Renal cortical epithelial cell (primary cell): ENCODE measurements at regions not wholly inside any gene's neighbourhood (a gene's known extent, or its start where the extent isn't known, plus 50 kb on each side); places are given as distances from the start of the nearest gene placed in this dataset.

Experiments
- DNase-seq: peaks from one replicate; pipeline ENCODE4 v3.0.0-alpha.2; 2011; ENCODE audit warnings: low read depth

DNA sequence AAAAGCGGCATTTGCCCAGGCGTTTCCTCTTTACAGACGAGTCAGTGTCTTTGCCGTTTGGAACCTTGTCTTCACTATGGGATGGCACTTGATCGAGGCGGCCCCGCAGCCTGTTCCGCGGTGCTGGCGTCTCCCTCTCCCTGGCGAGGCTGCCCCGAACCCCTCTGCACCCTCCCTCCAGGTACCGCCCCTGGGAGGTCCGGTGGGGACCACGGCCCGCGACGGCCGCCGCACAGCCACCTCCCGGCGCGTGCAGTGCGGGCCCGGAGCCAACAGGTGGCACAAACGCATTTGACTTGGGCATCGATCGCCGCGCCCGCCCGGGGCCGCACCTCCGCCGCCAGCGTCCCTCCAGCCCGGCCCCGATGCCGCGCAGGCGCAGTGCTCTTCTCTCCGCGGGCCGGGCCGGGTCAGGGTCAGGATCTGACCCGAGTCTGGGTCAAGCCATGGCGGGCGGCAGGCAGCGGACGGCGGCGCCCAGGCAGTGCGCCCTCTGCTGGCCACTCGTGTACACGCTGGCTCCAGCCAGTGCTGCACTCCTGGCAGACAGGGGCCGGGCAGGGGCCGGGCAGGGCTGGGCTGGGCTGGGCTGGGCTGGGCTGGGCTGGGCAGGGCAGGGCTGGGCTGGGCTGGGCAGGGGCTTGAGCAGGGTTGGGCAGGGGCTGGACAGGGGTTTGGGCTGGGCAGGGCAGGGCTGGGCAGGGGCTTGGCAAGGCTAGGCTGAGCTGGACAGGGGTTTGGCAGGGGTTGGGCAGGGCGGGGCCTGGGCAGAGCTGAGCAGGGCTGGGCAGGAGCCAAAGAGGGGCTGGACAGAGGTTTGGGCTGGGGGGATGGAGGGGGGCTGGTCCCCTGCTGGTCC is 155.8 kb upstream of the IRX4 start:
- no peak for DNase-seq

- DNase-seq, result no peak
Measured at GRCh38 chr5:2036885-2037284, 154.2 kb upstream of the IRX4 start.

DNA sequence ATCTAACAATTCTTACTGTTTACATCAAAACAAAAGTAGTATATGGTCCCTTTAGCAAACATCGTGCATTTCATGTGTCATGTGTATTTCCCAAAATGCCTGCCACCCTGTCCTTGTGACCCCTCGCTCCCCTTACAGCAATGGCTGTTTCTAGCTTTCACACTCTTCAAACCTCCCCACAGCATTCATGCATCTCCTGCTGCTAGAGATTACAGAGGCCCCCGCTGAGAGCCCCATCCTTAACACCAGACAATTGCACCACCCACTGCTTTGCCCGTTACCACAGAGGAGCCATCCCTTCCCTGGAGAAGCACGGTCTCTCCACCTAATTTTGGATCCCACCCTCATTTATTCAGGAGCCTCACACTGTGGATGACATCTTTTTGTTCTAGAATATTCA is 149.7 kb upstream of the IRX4 start:
- no peak for DNase-seq

DNA sequence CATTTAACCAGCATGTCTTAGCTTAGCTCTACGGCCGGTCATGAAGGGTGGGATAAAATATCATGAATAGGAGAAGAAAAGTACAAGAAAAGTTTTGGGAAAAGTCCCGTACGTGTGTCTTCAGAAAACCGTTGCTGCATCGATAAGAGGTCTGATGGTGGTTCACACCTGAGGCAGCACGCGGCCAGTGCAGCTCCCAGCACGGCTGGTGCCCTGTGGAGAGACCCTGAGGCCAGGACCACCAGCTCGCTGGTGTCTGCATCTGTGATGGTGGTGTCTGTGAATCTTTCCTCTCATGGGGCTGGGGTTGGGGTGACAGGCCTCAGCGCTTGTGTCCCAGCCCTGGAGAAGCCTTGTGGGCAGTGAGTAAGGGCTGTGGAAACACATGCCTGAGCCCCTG is 148.9 kb upstream of the IRX4 start:
- no peak for DNase-seq

DNA sequence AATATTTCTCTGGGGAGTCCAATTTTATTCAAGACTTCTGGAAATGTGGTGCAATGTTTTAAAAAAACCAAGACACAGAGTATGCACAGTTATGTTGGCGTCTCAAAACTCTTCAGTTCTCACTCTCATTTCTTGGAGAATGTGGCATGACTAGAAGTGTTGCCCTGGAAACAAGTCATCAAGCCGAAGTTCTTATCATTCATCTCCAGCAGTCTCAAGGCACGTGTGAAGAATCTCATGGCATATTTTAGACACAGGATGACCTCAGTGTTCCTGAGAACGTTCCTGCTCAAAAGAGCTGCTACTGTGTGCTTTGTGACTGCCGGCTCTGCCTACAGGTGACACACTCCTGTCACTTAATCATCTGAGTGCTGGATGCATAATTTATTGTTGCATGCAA is 147.4 kb upstream of the IRX4 start:
- DNase-seq, result no peak

DNA sequence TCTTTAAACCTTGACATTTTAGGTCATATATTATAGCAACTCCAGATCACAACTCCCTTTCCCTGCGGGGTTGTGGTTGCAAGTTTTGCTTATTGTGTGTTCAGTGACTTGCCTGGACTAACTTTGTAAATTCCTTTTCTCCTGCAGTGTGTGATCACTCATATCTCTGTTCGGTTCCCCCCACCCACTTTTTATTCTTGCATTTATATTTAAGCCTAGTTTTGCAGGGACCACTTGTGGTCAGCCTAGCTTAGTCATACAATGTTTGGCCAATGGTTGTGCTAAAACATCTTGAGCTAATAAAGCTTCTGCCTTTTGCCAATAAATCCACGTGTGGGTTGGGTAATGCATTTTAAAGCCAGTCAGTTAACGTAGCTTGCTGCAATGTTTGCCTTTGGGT is 146.5 kb upstream of the IRX4 start:
- DNase-seq, result no peak

GRCh38 chr5:2027790-2028189 is 145.1 kb upstream of the IRX4 start:
- DNase-seq, result no peak

DNA sequence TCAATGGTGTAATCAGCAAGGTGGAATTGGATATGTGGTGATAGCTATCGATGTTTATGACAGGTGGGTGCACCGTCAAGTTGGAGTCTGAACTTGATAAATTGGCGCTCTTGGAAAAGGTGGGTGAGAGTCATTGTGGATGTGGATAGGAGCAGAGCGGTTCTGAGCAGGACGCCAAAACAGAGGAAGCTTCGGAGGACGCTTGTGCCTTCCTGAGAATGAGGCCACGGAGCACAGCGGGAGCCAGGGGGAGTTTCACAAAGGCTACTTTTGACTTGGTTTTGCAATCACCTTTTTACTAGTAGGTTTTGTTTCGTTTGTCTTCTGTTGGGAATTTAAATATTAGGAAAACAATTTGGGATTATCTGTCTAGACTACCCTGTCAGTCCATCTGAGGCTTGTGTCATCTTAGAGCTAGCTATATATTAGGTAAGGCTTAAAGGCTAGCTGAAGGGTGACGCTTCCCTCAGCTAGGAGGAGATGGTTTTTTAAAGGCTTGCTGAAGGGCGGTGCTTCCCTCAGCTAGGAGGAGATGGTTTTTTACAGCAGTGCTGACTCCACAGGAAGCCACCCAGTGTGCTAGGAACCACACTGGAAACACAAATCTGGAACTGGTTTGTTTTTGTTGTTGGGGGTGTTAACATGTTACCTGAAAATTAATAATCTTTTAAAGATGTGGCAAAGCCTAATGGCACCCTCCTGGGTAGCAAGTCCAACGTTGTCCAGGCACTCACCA is 142.4 kb upstream of the IRX4 start:
- no peak for DNase-seq

DNA sequence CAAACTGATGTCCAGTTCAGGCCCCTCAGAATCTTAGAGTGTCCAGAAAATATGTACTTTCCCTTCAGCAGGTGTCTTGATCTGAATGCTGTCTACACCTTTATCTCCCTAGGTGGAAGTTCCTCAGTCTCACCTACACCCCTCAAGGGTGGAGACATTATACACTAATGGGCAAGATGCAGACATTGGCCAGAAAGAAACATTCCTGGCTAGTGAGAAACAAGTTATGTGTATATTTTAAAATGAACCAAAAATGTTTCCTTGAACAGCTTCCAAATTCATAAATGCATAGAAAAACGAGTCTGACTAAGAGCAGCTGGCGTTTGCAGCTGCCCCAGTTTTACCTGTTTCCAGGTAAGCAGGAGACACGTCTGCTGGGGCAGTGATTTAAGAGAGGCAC is 140.5 kb upstream of the IRX4 start:
- no peak for DNase-seq

DNA sequence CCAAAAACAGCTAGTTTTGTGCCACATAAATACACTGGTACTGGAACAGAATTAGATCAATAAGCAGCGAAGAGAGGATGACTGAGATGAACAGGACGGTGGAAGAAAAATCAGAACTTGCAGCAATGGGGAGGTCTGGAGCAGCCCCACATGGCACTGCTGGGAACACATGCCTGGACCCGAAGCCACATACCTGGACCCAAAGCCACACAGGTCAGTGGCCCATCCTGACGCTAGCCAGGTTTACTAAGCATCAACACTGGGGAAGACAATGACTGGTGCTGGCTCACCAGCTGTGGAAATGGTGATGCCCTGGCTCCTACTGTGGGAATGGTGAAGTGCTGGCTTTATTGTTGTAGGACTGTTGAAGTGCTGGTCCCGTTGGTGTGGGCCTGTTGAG is 139.7 kb upstream of the IRX4 start:
- DNase-seq, result no peak

GRCh38 chr5:2021484-2022176 is 138.9 kb upstream of the IRX4 start:
- DNase-seq, result no peak

DNA sequence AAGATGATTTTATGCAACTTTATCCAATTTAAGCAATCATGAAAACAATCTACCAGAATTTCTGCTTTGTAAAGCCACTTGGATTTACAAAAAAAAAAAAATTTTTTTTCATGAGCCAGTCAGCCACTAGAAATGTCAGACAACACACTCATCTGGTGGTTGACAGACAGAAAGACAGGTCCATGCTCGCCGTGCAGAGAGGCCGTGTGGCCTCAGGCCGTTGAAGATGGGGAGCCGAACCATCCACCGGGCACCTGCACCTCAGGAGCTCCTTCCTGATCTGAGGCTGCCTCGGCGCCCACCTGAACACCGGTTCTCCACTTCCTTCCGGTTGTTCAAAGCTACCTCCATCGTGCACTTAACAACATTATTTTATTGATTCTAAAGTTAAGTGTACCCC is 138.0 kb upstream of the IRX4 start:
- no peak for DNase-seq

DNA sequence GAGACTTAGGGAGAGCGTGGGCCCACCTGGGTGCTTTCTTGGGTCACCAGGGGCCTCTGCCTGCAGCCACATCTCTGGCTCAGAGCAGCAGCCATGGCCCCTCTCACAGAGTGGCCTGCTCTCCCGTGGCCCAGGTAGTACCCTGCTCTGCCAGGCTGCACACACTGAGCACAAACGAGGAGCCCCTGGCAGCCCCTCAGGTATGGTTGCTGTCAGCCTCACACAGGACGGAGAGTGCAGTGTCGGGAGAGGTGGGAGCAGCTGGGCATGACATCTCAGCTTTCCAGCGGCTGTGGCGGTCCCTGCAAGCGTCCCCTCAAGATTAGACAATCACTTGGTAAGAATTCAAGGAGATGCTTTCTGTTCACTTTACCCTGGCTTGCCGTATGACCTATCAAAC is 137.0 kb upstream of the IRX4 start:
- no peak for DNase-seq

DNA sequence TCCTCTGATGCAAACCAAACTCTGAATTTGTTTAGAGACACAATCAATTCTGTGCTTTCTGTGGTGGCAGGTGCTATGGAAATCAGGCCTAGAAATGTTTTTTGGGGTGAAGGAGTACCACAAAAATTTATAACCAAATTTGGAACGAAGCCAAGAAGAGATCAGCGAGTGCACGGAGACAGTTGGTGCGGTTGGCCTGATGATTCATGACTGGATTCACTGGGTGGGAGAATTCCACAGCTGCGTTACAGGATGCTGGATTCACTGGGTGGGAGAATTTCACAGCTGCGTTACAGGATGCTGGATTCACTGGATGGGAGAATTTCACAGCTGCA is 135.6 kb upstream of the IRX4 start:
- DNase-seq, result no peak

DNA sequence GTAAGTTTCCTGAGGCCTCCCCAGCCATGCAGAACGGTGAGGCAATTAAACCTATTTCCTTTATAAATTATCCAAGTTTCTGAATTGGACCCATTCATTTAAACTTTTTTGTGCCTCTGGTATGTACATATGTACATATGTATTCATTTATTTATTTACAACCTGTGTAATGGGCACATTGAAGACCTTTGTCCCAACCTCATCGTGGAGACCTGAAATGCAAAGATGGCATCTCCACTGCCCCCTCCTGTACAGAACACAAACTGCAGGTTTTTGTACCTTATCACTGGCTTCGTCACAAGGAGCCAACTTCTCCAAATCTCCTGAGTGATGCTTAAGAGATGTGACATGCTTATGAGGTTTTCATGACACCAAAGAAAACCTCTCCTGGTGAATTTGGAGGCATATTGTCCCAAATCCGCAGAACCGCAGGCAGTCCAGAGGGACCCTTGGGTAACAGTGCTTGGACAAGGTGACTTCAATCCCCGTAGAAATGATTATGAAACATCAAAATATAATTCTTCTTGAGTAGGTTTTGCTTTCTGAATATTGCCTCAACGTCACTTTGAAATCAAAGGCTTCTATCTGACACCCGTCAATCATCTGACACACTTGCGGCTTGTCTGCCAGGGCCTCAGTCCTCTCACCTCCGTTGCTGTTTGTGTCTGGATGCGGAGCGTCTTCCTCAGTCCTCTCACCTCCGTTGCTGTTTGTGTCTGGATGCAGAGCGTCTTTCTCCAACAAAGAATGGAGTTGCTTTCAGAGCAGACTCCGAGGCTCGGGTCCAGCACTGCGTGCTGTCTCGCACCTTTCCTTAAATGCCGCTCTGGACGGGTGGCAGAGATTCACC is 135.0 kb upstream of the IRX4 start:
- DNase-seq, result no peak

DNA sequence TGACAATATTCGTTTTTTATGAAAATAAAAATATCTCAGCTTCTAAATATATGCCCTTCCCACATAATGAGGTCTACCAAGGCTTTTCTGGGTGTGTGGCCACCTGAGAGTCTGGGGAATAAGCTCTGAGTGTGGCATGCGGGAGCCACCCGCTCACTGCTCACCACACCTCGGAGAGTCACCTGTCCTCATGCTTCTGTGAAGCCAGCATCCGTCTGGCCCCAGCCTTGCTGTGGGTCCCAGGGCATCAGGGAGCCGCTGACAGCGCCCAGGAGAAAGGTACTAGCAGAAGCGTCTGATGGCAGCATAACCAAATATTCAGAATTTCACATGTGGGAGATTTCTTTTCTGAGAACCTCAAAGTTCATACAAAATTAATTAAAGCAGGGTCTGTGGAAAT is 133.2 kb upstream of the IRX4 start:
- no peak for DNase-seq

DNA sequence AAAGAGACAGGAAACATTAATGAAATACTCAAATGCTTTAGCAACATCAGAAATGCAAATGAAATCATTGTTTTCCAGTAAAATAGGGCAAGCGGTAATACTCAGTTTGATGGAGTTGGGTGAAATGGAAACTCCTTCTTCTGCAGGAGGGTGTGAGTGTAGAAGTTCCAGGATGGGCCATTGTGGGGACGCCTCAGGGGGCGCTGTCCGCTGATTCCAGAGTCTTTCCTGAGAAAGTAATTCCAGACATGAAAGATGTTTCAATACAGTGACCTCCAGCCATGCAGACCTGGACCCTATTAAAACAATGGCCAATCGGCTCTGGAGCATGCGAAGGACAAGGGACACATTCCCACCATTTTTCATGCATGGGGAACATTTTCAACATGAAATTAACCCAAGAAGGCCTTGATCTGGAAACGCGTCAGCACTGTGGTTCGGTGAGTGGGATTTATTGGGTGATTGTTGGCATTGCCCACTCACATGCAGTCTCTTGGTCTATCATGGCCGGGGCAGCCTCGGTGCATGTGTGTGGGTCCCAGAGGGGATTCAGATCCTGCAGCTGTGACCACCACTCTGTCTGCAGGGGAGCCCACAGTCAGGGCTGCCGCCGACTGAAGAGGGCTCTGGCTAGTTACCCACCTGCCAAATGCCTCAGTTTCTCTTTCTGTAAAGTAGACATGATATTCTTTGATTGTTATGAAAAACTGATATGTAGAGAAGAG is 132.6 kb upstream of the IRX4 start:
- no peak for DNase-seq

DNA sequence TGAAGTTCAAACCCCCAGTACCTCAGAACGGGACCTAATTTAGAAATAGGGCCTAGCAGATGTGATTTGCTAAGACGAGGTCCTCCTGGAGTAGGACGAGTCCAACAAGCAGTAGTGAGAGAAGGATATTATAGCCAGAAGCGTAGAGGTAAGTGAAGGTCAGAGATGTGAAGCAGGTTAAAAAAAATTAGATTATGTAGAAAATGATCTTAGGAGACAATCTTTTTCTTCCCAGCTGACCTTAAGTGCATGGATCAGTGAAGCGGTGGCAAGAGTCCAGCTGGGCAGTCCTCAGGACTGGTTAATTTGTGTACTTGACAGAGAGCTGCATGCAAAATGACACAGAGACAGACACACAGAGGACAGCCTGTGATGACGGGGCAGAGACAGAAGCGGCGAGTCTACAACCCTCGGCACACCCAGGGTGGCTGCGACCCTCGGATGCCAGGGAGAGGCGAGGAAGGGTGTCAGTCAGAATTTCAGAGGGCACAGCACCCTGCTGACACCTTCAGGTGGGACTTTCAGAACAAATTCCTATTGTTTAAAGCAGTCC is 131.4 kb upstream of the IRX4 start:
- DNase-seq, result no peak

DNA sequence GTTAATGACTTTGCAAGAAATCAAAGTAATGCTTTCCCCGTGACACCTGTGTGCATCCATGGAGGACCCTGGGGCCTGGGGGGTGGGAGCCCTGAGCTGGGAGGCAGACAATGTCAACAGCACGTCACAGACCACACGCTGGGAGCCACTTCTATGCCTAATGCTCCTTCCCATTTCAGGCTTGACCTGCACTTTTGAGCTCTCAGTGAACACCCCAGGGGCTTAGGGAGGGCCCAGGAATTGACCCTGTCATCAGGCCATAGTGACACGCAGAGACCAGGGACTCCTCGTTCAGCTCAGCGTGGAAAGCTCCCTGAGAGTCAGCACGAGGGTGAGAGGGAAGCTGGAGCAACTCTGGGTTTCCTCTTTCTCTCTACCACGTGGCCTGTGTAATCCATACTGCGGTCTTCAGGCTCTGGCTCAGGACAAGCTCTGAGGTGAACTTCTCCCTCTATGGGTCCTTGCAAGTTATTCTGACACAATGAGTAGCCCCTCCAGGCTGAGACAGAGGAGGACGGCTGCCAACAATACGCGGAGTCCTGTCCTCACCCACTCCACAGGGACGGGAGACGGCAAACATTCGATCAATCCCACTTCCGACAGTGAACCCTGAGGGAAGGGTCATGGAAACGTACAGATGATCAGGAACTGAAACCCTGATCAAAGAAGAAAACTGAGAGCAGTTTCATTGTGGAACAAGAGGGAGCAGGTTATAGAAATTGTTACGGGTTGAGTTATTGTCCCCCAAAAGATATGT is 130.8 kb upstream of the IRX4 start:
- no peak for DNase-seq

GRCh38 chr5:2012885-2013284 is 130.2 kb upstream of the IRX4 start:
- DNase-seq, result no peak
